ENCODE measurements at regions not wholly inside any gene's neighbourhood (a gene's known extent, or its start where the extent isn't known, plus 50 kb on each side); places are given as distances from the start of the nearest gene placed in this dataset.

- ChIA-PET POLR2A (ENCODE audit: partially characterized antibody) (no interaction called here), CTCF (ENCODE audit: partially characterized antibody) (interaction anchor here (1.0 kb wide), 1 partner anchor 36 kb away, joined by 3 read pairs; no protein-coding TSS in a partner anchor)
- no peak overlapping the region for H4K8ac ChIP-seq (ENCODE audit: extremely low read depth, insufficient read depth, low read length)
- H3K4me1 ChIP-seq (replicated peaks in 1 of 4; ENCODE audit: control insufficient read depth in 3 of 4, insufficient read depth in 4 of 4, low read length in 3 of 4): no peaks in the 10 kb centered on the region
- peaks cover 4 to 11% of the 10 kb centered on the region in 2 experiments; a peak in 2 of 4 replicates for H3K9me3 ChIP-seq (ENCODE audit: insufficient read depth in 2 of 2, low read depth in 1 of 2, low read length in 1 of 2)
- H3K27me3 ChIP-seq (replicated peaks in 1 of 4; ENCODE audit: control insufficient read depth in 3 of 4, extremely low read depth in 1 of 4, insufficient read depth in 3 of 4, low read length in 3 of 4): 0 out of 7 replicates have a peak, but pooled peaks cover 0 to 2% (median 0%) of the 10 kb centered on the region in 4 experiments
- H4K91ac ChIP-seq (replicated peaks; ENCODE audit: insufficient read length, low read length): no peak overlapping the region
- H3K9ac ChIP-seq (replicated peaks in 1 of 4; ENCODE audit: extremely low read depth in 1 of 4, low read depth in 3 of 4, low read length in 3 of 4): no peak overlapping the region
- no peak overlapping the region for H3K18ac ChIP-seq (ENCODE audit: extremely low read depth, low read length)
- H3K27ac ChIP-seq (ENCODE audit: low read depth, low read length): no peak overlapping the region
- H3K79me1 ChIP-seq (ENCODE audit: low read depth, low read length): no peaks in the 10 kb centered on the region
- H4K20me1 ChIP-seq (replicated peaks in 1 of 2; ENCODE audit: control insufficient read depth in 1 of 2, insufficient read depth in 2 of 2, low read length in 2 of 2): no peaks in the 10 kb centered on the region
- no peak overlapping the region for H2BK5ac ChIP-seq (ENCODE audit: low read depth, low read length)
- no peak overlapping the region for H2AFZ ChIP-seq (ENCODE audit: low read length)
- H3K79me2 ChIP-seq (ENCODE audit: control insufficient read depth in 1 of 2, insufficient read depth in 2 of 2, low read length in 2 of 2): no peaks in the 10 kb centered on the region
- WGBS, 2 experiments (ENCODE audit: extremely low coverage in 1 of 2, insufficient coverage in 1 of 2, insufficient read length in 1 of 2, insufficient replicate concordance in 2 of 2, low coverage in 1 of 2, low lambda C conversion rate in 2 of 2, missing lambda C conversion rate in 1 of 2): 90% methylated on average over 2 of the region's 2 CpGs; no CpG with 5 or more reads in 1 of the 2 experiments
- no peak overlapping the region for H2BK15ac ChIP-seq (ENCODE audit: low read length)
- H2BK20ac ChIP-seq (ENCODE audit: low read length): no peak overlapping the region
- H2BK120ac ChIP-seq (replicated peaks; ENCODE audit: low read depth, low read length): no peak overlapping the region
- H2BK12ac ChIP-seq (ENCODE audit: low read depth, low read length): no peak overlapping the region
- H2AK5ac ChIP-seq (ENCODE audit: low read depth, low read length): no peak overlapping the region
- no peak overlapping the region for H3K4ac ChIP-seq (replicated peaks; ENCODE audit: insufficient read length, low read depth, low read length)
- H3K23ac ChIP-seq (ENCODE audit: insufficient read length): no peak overlapping the region
- no peak overlapping the region for H4K5ac ChIP-seq (ENCODE audit: insufficient read length, low read depth, low read length)
- no peak overlapping the region for H3K56ac ChIP-seq (replicated peaks; ENCODE audit: insufficient read length, low read depth, low read length)
- no peak overlapping the region for H3K14ac ChIP-seq (ENCODE audit: insufficient read length)
- no peak overlapping the region for H3K4me3 ChIP-seq (ENCODE audit: extremely low read depth in 1 of 4, insufficient read depth in 2 of 4, low read depth in 3 of 4, low read length in 4 of 4)
- no peak overlapping the region for H3K4me2 ChIP-seq (ENCODE audit: insufficient read depth in 1 of 2, low read depth in 2 of 2, low read length in 2 of 2)
- DNase-seq (ENCODE audit: low read depth in 1 of 2, low spot score in 2 of 2): no peak
- FAIRE-seq: no peak
- no peaks in the 10 kb centered on the region for H3K23me2 ChIP-seq (ENCODE audit: low read depth, low read length)
- H3K36me3 ChIP-seq (ENCODE audit: control insufficient read depth in 2 of 4, insufficient read depth in 4 of 4, low read length in 3 of 4): no peaks in the 10 kb centered on the region
- TF ChIP-seq KDM4A (IDR thresholded peaks at IDR 0.05; ENCODE audit: low read depth, low read length, severe bottlenecking): no peak
- no peak for TF ChIP-seq SRF (IDR thresholded peaks at IDR 0.05; ENCODE audit: low read depth, low read length)
- no peak for TF ChIP-seq TEAD4 (IDR thresholded peaks at IDR 0.05; ENCODE audit: low read depth, low read length)
- TF ChIP-seq SIN3A (conservative IDR thresholded peaks at IDR 0.05 in 1 of 2, IDR thresholded peaks at IDR 0.05 in 1 of 2; ENCODE audit: low read depth in 1 of 2, low read length in 2 of 2): no peak
- no peak for TF ChIP-seq RFX5 (IDR thresholded peaks at IDR 0.05; ENCODE audit: borderline replicate concordance, low read depth, low read length)
- TF ChIP-seq JUN (IDR thresholded peaks at IDR 0.05; ENCODE audit: low read depth, low read length): no peak
- no peak for TF ChIP-seq CHD1 (IDR thresholded peaks at IDR 0.05; ENCODE audit: low read depth, low read length)
- TF ChIP-seq GTF2F1 (IDR thresholded peaks at IDR 0.05; ENCODE audit: borderline replicate concordance, low read depth, low read length): no peak
- no peak for TF ChIP-seq ATF3 (IDR thresholded peaks at IDR 0.05; ENCODE audit: insufficient read depth, low read depth, low read length)
- no peak for TF ChIP-seq GABPA (IDR thresholded peaks at IDR 0.05; ENCODE audit: borderline replicate concordance, insufficient read depth, low read length)
- no peak for TF ChIP-seq POLR2AphosphoS5 (IDR thresholded peaks at IDR 0.05; ENCODE audit: low read depth, low read length)
- TF ChIP-seq JUND (IDR thresholded peaks at IDR 0.05; ENCODE audit: low read length): no peak
- no peak for TF ChIP-seq POU5F1 (IDR thresholded peaks at IDR 0.05; ENCODE audit: low read depth, low read length)
- TF ChIP-seq SIX5 (IDR thresholded peaks at IDR 0.05; ENCODE audit: low read depth, low read length): no peak
- no peak for TF ChIP-seq SP2 (IDR thresholded peaks at IDR 0.05; ENCODE audit: low read length)
These were observed 158.8 kb upstream of the PHACTR1 start for GRCh38 chr6:12557765-12558164.

All from H1 (cell line).